ENCODE measurements at regions not wholly inside any gene's neighbourhood (a gene's known extent, or its start where the extent isn't known, plus 50 kb on each side); places are given as distances from the start of the nearest gene placed in this dataset.

DNA sequence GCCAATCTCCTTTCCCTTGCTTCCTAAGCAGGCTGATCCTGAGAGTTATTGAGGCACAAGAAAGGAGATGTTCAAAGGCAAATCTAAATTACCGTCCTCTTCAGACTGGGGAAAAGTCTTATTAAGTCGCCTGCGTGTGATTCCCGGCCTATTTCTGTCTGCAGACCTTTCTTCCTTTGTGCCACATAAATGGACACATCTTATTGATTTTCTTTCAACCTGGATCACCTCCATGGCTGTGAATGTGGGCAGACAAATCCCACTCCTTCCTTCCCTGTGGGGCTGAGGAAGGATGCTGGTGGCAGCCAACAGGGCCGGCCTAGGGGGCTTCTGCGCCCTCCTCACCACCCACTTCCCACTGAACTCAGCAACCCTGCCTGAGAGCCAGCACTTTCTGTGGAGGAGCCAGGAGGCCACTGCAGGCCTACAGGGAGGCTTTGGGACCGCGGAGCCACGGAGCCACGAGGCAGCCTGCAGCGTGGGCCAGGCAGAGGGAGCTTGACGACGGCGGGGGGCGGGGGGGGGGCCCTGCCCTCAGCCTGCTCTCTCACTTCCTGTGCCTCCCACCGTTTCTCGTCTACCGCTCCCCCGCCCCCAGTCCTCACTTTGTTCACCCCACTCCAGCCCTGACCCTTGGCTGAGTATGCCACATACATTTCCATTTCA lies 73.6 kb upstream of the LMO1 start:
- TF ChIP-seq, protein P1, sequence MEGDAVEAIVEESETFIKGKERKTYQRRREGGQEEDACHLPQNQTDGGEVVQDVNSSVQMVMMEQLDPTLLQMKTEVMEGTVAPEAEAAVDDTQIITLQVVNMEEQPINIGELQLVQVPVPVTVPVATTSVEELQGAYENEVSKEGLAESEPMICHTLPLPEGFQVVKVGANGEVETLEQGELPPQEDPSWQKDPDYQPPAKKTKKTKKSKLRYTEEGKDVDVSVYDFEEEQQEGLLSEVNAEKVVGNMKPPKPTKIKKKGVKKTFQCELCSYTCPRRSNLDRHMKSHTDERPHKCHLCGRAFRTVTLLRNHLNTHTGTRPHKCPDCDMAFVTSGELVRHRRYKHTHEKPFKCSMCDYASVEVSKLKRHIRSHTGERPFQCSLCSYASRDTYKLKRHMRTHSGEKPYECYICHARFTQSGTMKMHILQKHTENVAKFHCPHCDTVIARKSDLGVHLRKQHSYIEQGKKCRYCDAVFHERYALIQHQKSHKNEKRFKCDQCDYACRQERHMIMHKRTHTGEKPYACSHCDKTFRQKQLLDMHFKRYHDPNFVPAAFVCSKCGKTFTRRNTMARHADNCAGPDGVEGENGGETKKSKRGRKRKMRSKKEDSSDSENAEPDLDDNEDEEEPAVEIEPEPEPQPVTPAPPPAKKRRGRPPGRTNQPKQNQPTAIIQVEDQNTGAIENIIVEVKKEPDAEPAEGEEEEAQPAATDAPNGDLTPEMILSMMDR (IDR thresholded peaks at IDR 0.05; ENCODE audit: insufficient read depth, low read length, poor library complexity, severe bottlenecking) = no peak
- no peak for TF ChIP-seq EZH2phosphoT487 (conservative IDR thresholded peaks at IDR 0.05; ENCODE audit: low read length)
